ENCODE measurements at regions not wholly inside any gene's neighbourhood (a gene's known extent, or its start where the extent isn't known, plus 50 kb on each side); places are given as distances from the start of the nearest gene placed in this dataset.

DNA sequence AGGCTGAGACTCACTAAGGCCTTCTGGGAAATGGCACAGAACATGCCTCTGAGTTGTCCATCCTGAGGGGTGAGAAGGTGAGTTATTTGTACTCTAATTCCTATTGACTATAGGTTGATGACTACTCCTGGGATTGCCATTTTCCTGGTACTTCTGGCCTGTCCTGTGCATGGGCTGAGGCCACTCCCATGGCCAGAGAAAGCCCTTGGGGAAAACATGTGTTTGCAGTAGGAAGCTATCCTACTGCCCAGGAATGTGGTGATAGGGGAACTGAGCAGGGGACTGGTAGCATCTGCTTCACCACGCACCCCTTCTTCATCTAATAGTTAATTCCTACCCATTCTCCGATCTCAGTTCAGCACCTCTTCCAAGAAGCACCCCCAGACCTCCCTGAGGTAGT is 62.6 kb upstream of the MEX3C start:
- TF ChIP-seq, protein P1, sequence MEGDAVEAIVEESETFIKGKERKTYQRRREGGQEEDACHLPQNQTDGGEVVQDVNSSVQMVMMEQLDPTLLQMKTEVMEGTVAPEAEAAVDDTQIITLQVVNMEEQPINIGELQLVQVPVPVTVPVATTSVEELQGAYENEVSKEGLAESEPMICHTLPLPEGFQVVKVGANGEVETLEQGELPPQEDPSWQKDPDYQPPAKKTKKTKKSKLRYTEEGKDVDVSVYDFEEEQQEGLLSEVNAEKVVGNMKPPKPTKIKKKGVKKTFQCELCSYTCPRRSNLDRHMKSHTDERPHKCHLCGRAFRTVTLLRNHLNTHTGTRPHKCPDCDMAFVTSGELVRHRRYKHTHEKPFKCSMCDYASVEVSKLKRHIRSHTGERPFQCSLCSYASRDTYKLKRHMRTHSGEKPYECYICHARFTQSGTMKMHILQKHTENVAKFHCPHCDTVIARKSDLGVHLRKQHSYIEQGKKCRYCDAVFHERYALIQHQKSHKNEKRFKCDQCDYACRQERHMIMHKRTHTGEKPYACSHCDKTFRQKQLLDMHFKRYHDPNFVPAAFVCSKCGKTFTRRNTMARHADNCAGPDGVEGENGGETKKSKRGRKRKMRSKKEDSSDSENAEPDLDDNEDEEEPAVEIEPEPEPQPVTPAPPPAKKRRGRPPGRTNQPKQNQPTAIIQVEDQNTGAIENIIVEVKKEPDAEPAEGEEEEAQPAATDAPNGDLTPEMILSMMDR (IDR thresholded peaks at IDR 0.05) = no peak
- TF ChIP-seq RCOR1 (IDR thresholded peaks at IDR 0.05; ENCODE audit: low read depth, low read length) (no peak), RAD21 (conservative IDR thresholded peaks at IDR 0.05 in 1 of 2, IDR thresholded peaks at IDR 0.05 in 1 of 2) (no peak), EP300 (IDR thresholded peaks at IDR 0.05) (no peak), POLR2A (IDR thresholded peaks at IDR 0.05; ENCODE audit: low read length) (no peak), CHD2 (IDR thresholded peaks at IDR 0.05; ENCODE audit: low read length, partially characterized antibody) (no peak), FOSL2 (IDR thresholded peaks at IDR 0.05) (no peak), FOSL2 (CRISPR knock-in tag; IDR thresholded peaks at IDR 0.05) (no peak)

Measured in A549 (cell line).